Panc1 (cell line): ENCODE measurements at regions not wholly inside any gene's neighbourhood (a gene's known extent, or its start where the extent isn't known, plus 50 kb on each side); places are given as distances from the start of the nearest gene placed in this dataset.

ENCODE experiments used
- ATAC-seq: fragments of 200-7000 bp; cut with Tn5 transposase; 2 replicates; pipeline ENCODE4 v1.9.1; 2020; ENCODE audit warnings: mild to moderate bottlenecking, moderate library complexity
- BruUV-seq: library from RNA; stranded (reverse); fragments of 400-500 nt; replicated peaks from 2 replicates; lab custom pipeline; 2021; lab: Mats Ljungman, UMichigan
- CTCF ChIA-PET: fragments of 300-600 bp; sonication (Branson Sonifier 250); formaldehyde crosslinking; loops from one replicate; lab custom pipeline; 2022; ENCODE audit warnings: antibody characterized with exemption; lab: Charles Lee
- POLR2A ChIA-PET: fragments of 300-600 bp; sonication (Branson Sonifier 250); formaldehyde crosslinking; loops from one replicate; lab custom pipeline; 2022; ENCODE audit warnings: antibody characterized with exemption; lab: Charles Lee
- DNase-seq: peaks from one replicate; pipeline ENCODE4 v3.0.0-alpha.2; 2010; ENCODE audit warnings: low read depth, low spot score
- H3K27ac ChIP-seq: 2 replicates; pipeline ENCODE4 v1.5.1; 2011; ENCODE audit warnings: mild to moderate bottlenecking, low read length, inconsistent platforms
- H3K27me3 ChIP-seq: fragments of 200-500 bp; sonication (Bioruptor generic); 2 replicates; pipeline ENCODE4 v1.6.0; 2014; ENCODE audit warnings: low read length, inconsistent platforms; ENCODE audit not compliant: control insufficient read depth, insufficient read depth
- H3K36me3 ChIP-seq: fragments of 200-500 bp; sonication (Bioruptor generic); 2 replicates; pipeline ENCODE4 v1.5.1; 2014; ENCODE audit warnings: inconsistent platforms, mild to moderate bottlenecking, low read length, moderate library complexity; ENCODE audit not compliant: control insufficient read depth, insufficient read depth
- H3K4me1 ChIP-seq: 2 replicates; pipeline ENCODE4 v1.5.1; 2011; ENCODE audit warnings: inconsistent platforms, mild to moderate bottlenecking, low read length, moderate library complexity; ENCODE audit not compliant: control insufficient read depth, insufficient read depth
- H3K4me3 ChIP-seq, 2 experiments: 2 replicates each; pipeline ENCODE4 v1.5.1; 2011 to 2012; ENCODE audit warnings: low read depth in 2 of 2, low read length in 2 of 2, mild to moderate bottlenecking in 2 of 2, inconsistent platforms in 1 of 2, moderate library complexity in 1 of 2
- H3K9me3 ChIP-seq: fragments of 200-500 bp; sonication (Bioruptor generic); 2 replicates; pipeline ENCODE4 v1.5.1; 2014; ENCODE audit warnings: low read depth, mild to moderate bottlenecking, inconsistent platforms, low read length, moderate library complexity; ENCODE audit not compliant: control insufficient read depth, insufficient read depth
- CTCF ChIP-seq: fragments of 450-650 bp; IDR thresholded peaks from 2 replicates; pipeline ENCODE4 v1.5.1; 2017; ENCODE audit warnings: mild to moderate bottlenecking
- POLR2AphosphoS5 ChIP-seq: IDR thresholded peaks from 2 replicates; pipeline ENCODE4 v1.6.1; 2012; ENCODE audit warnings: mild to moderate bottlenecking, low read depth, low read length, moderate library complexity
- REST ChIP-seq, 2 experiments: IDR thresholded peaks; 2 replicates each; pipeline ENCODE4 v1.6.1; 2011 to 2012; ENCODE audit warnings: low read depth in 2 of 2, control low read depth in 1 of 2, low read length in 1 of 2, mild to moderate bottlenecking in 1 of 2, moderate library complexity in 1 of 2; ENCODE audit not compliant: insufficient read depth in 1 of 2
- SIN3A ChIP-seq: IDR thresholded peaks from 2 replicates; pipeline ENCODE4 v1.6.1; 2012; ENCODE audit warnings: low read depth, mild to moderate bottlenecking, low read length, moderate library complexity, borderline replicate concordance; ENCODE audit not compliant: insufficient read depth
- TCF7L2 ChIP-seq: IDR thresholded peaks from 2 replicates; pipeline ENCODE4 v1.6.1; 2011; ENCODE audit warnings: mild to moderate bottlenecking, low read depth, low read length, inconsistent platforms
- in situ Hi-C: cut with HindIII; loops from 2 replicates; pipeline ENCODE4 v1.10.0; 2016; ENCODE audit warnings: low sequenced_read_pairs, low pct_unique_long_range_greater_than_20kb
- intact Hi-C: fragments of 100-400 bp; cut with micrococcal nuclease; formaldehyde crosslinking; loops from one replicate; pipeline ENCODE4 v1.10.0; 2022; ENCODE audit not compliant: unreplicated experiment

GRCh38 chr6:48755315-48755714 lies 644.3 kb upstream of the PTCHD4 start:
- ATAC-seq (no peak), DNase-seq (no peak)
- H3K9me3 ChIP-seq, result no peaks in the 10 kb centered on the region; the same call in 1 of the 2 replicates
- no peaks in the 10 kb centered on the region for H3K36me3 ChIP-seq
- no TSS peak for BruUV-seq
- no peak overlapping the region for H3K4me3 ChIP-seq
- ChIA-PET POLR2A (no interaction called here), CTCF (no interaction called here)
- no peaks in the 10 kb centered on the region for H3K27me3 ChIP-seq
- H3K4me1 ChIP-seq, result no peaks in the 10 kb centered on the region
- H3K27ac ChIP-seq, result no peak overlapping the region
- no peak for TF ChIP-seq SIN3A
- intact Hi-C loops (no loop called here), in situ Hi-C loops (no loop called here)

- DNase-seq, result no peak
- Histone ChIP-seq H3K36me3 (no peaks in the 10 kb centered on the region), H3K27ac (no peak overlapping the region), H3K4me3 (no peak overlapping the region), H3K27me3 (no peaks in the 10 kb centered on the region), H3K9me3 (no peaks in the 10 kb centered on the region; the same call in 1 of the 2 replicates), H3K4me1 (no peaks in the 10 kb centered on the region)
- CTCF ChIA-PET, result no interaction called here
- intact Hi-C loops, result no loop called here
- TF ChIP-seq SIN3A, result no peak
- TF ChIP-seq CTCF, result no peak
- TF ChIP-seq TCF7L2, result no peak
- in situ Hi-C loops, result no loop called here
- ATAC-seq, result no peak
- POLR2A ChIA-PET, result no interaction called here
- BruUV-seq, result no TSS peak
Observed at GRCh38 chr6:48754641-48755040, 643.6 kb upstream of the PTCHD4 start.

- no peak overlapping the region for H3K4me3 ChIP-seq
- intact Hi-C loops (no loop called here), in situ Hi-C loops (no loop called here)
- H3K4me1 ChIP-seq, result no peaks in the 10 kb centered on the region
- no TSS peak for BruUV-seq
- H3K27me3 ChIP-seq, result no peaks in the 10 kb centered on the region
- TF ChIP-seq TCF7L2 (no peak), SIN3A (no peak), POLR2AphosphoS5 (no peak), CTCF (no peak), REST (IDR thresholded peaks at IDR 0.05; ENCODE audit: insufficient read depth in 1 of 2, low read depth in 2 of 2, low read length in 1 of 2) (no peak)
- H3K27ac ChIP-seq, result no peak overlapping the region
- H3K36me3 ChIP-seq, result no peaks in the 10 kb centered on the region
- ChIA-PET CTCF (no interaction called here), POLR2A (no interaction called here)
- DNase-seq (no peak), ATAC-seq (no peak)
- no peaks in the 10 kb centered on the region for H3K9me3 ChIP-seq
Observed at GRCh38 chr6:48750861-48751260, 639.9 kb upstream of the PTCHD4 start.
